Stimulated activated naive CD8-positive, alpha-beta T cell treated with anti-CD3 and anti-CD28 coated beads, Interleukin-15, Interleukin-2, amounts not matched to agents 100 ng/mL and 50 ng/mL, for 24 hours (primary cell): ENCODE measurements at regions not wholly inside any gene's neighbourhood (a gene's known extent, or its start where the extent isn't known, plus 50 kb on each side); places are given as distances from the start of the nearest gene placed in this dataset.

Experiments
- H3K27ac Mint-ChIP-seq: one replicate; pipeline ENCODE4 v1.8.0; 2021; ENCODE audit warnings: mild to moderate bottlenecking, mixed read lengths
- H3K27me3 Mint-ChIP-seq: one replicate; pipeline ENCODE4 v1.8.0; 2021; ENCODE audit warnings: mixed read lengths
- H3K36me3 Mint-ChIP-seq: one replicate; pipeline ENCODE4 v1.8.0; 2021; ENCODE audit warnings: low read depth, mixed read lengths
- H3K4me1 Mint-ChIP-seq: one replicate; pipeline ENCODE4 v1.8.0; 2021; ENCODE audit warnings: low read depth, mixed read lengths
- H3K4me3 Mint-ChIP-seq: one replicate; pipeline ENCODE4 v1.8.0; 2021; ENCODE audit warnings: mild to moderate bottlenecking, mixed read lengths
- H3K9me3 Mint-ChIP-seq: one replicate; pipeline ENCODE4 v1.8.0; 2021; ENCODE audit warnings: mixed read lengths

GRCh38 chr2:235268535-235268934 is 225.3 kb upstream of the AGAP1 start:
- Mint-ChIP-seq H3K27me3 (peaks cover 58% of the 10 kb centered on the region), H3K4me1 (peaks cover 7% of the 10 kb centered on the region), H3K9me3 (peaks cover 4% of the 10 kb centered on the region), H3K27ac (no peak overlapping the region), H3K36me3 (no peaks in the 10 kb centered on the region), H3K4me3 (no peak overlapping the region)

- Mint-ChIP-seq H3K27me3 (peaks cover 66% of the 10 kb centered on the region), H3K4me1 (peaks cover 7% of the 10 kb centered on the region), H3K27ac (no peak overlapping the region), H3K4me3 (no peak overlapping the region), H3K36me3 (no peaks in the 10 kb centered on the region), H3K9me3 (peaks cover 9% of the 10 kb centered on the region)
Measured at GRCh38 chr2:235270291-235270690, 223.6 kb upstream of the AGAP1 start.

GRCh38 chr2:235270956-235271355 is 222.9 kb upstream of the AGAP1 start:
- peak overlapping the region; percentile 78 for H3K27ac Mint-ChIP-seq
- H3K4me3 Mint-ChIP-seq: peak overlapping the region; percentile 37
- peaks cover 9% of the 10 kb centered on the region for H3K9me3 Mint-ChIP-seq
- peaks cover 71% of the 10 kb centered on the region for H3K27me3 Mint-ChIP-seq
- H3K4me1 Mint-ChIP-seq: peaks cover 7% of the 10 kb centered on the region
- H3K36me3 Mint-ChIP-seq: no peaks in the 10 kb centered on the region

- H3K36me3 Mint-ChIP-seq: no peaks in the 10 kb centered on the region
- H3K4me1 Mint-ChIP-seq: peaks cover 7% of the 10 kb centered on the region
- no peak overlapping the region for H3K4me3 Mint-ChIP-seq
- peaks cover 73% of the 10 kb centered on the region for H3K27me3 Mint-ChIP-seq
- no peak overlapping the region for H3K27ac Mint-ChIP-seq
- H3K9me3 Mint-ChIP-seq: peaks cover 9% of the 10 kb centered on the region
Measured at GRCh38 chr2:235271936-235272335, 221.9 kb upstream of the AGAP1 start.

- no peaks in the 10 kb centered on the region for H3K36me3 Mint-ChIP-seq
- peaks cover 64% of the 10 kb centered on the region for H3K27me3 Mint-ChIP-seq
- no peak overlapping the region for H3K27ac Mint-ChIP-seq
- H3K9me3 Mint-ChIP-seq: peaks cover 9% of the 10 kb centered on the region
- peaks cover 7% of the 10 kb centered on the region for H3K4me1 Mint-ChIP-seq
- no peak overlapping the region for H3K4me3 Mint-ChIP-seq
Measured at GRCh38 chr2:235274023-235274422, 219.8 kb upstream of the AGAP1 start.

GRCh38 chr2:235277485-235277884 is 216.4 kb upstream of the AGAP1 start:
- no peaks in the 10 kb centered on the region for H3K36me3 Mint-ChIP-seq
- H3K27ac Mint-ChIP-seq: no peak overlapping the region
- peaks cover 9% of the 10 kb centered on the region for H3K9me3 Mint-ChIP-seq
- H3K4me3 Mint-ChIP-seq: no peak overlapping the region
- H3K4me1 Mint-ChIP-seq: no peaks in the 10 kb centered on the region
- H3K27me3 Mint-ChIP-seq: peaks cover 56% of the 10 kb centered on the region

GRCh38 chr2:235278771-235279355 is 215.0 kb upstream of the AGAP1 start:
- no peaks in the 10 kb centered on the region for H3K36me3 Mint-ChIP-seq
- H3K4me1 Mint-ChIP-seq: no peaks in the 10 kb centered on the region
- peaks cover 9% of the 10 kb centered on the region for H3K9me3 Mint-ChIP-seq
- peaks cover 56% of the 10 kb centered on the region for H3K27me3 Mint-ChIP-seq
- no peak overlapping the region for H3K4me3 Mint-ChIP-seq
- no peak overlapping the region for H3K27ac Mint-ChIP-seq

GRCh38 chr2:235279965-235280364 is 213.9 kb upstream of the AGAP1 start:
- Mint-ChIP-seq H3K27me3 (peaks cover 49% of the 10 kb centered on the region), H3K36me3 (no peaks in the 10 kb centered on the region), H3K4me1 (no peaks in the 10 kb centered on the region), H3K27ac (no peak overlapping the region), H3K9me3 (peaks cover 4% of the 10 kb centered on the region), H3K4me3 (no peak overlapping the region)

GRCh38 chr2:235283246-235283645 is 210.6 kb upstream of the AGAP1 start:
- Mint-ChIP-seq H3K27me3 (peaks cover 49% of the 10 kb centered on the region), H3K36me3 (no peaks in the 10 kb centered on the region), H3K4me3 (no peak overlapping the region), H3K4me1 (no peaks in the 10 kb centered on the region), H3K27ac (no peak overlapping the region), H3K9me3 (peaks cover 4% of the 10 kb centered on the region)

- Mint-ChIP-seq H3K4me3 (no peak overlapping the region), H3K36me3 (no peaks in the 10 kb centered on the region), H3K4me1 (no peaks in the 10 kb centered on the region), H3K9me3 (peaks cover 2% of the 10 kb centered on the region), H3K27ac (no peak overlapping the region), H3K27me3 (peaks cover 49% of the 10 kb centered on the region)
Measured at GRCh38 chr2:235286622-235287374, 207.0 kb upstream of the AGAP1 start.

GRCh38 chr2:235287375-235287733 is 206.5 kb upstream of the AGAP1 start:
- Mint-ChIP-seq H3K4me3 (no peak overlapping the region), H3K27ac (no peak overlapping the region), H3K27me3 (peaks cover 45% of the 10 kb centered on the region), H3K4me1 (no peaks in the 10 kb centered on the region), H3K36me3 (no peaks in the 10 kb centered on the region), H3K9me3 (no peaks in the 10 kb centered on the region)

GRCh38 chr2:235291461-235291860 is 202.4 kb upstream of the AGAP1 start:
- Mint-ChIP-seq H3K27me3 (peaks cover 38% of the 10 kb centered on the region), H3K4me1 (no peaks in the 10 kb centered on the region), H3K36me3 (no peaks in the 10 kb centered on the region), H3K4me3 (no peak overlapping the region), H3K27ac (no peak overlapping the region), H3K9me3 (no peaks in the 10 kb centered on the region)

- H3K4me1 Mint-ChIP-seq: no peaks in the 10 kb centered on the region
- no peak overlapping the region for H3K4me3 Mint-ChIP-seq
- H3K9me3 Mint-ChIP-seq: no peaks in the 10 kb centered on the region
- peaks cover 31% of the 10 kb centered on the region for H3K27me3 Mint-ChIP-seq
- no peak overlapping the region for H3K27ac Mint-ChIP-seq
- no peaks in the 10 kb centered on the region for H3K36me3 Mint-ChIP-seq
Measured at GRCh38 chr2:235293061-235293460, 200.8 kb upstream of the AGAP1 start.

GRCh38 chr2:235295831-235296230 is 198.0 kb upstream of the AGAP1 start:
- Mint-ChIP-seq H3K9me3 (no peaks in the 10 kb centered on the region), H3K4me1 (no peaks in the 10 kb centered on the region), H3K27ac (no peak overlapping the region), H3K27me3 (peaks cover 18% of the 10 kb centered on the region), H3K36me3 (no peaks in the 10 kb centered on the region), H3K4me3 (no peak overlapping the region)

- no peak overlapping the region for H3K27ac Mint-ChIP-seq
- H3K9me3 Mint-ChIP-seq: no peaks in the 10 kb centered on the region
- H3K4me3 Mint-ChIP-seq: no peak overlapping the region
- no peaks in the 10 kb centered on the region for H3K36me3 Mint-ChIP-seq
- H3K4me1 Mint-ChIP-seq: no peaks in the 10 kb centered on the region
- H3K27me3 Mint-ChIP-seq: peaks cover 21% of the 10 kb centered on the region
Measured at GRCh38 chr2:235300368-235301201, 193.3 kb upstream of the AGAP1 start.
